Activated CD4-positive, alpha-beta T cell treated with anti-CD3 and anti-CD28 coated beads for 36 hours (primary cell): ENCODE measurements at regions not wholly inside any gene's neighbourhood (a gene's known extent, or its start where the extent isn't known, plus 50 kb on each side); places are given as distances from the start of the nearest gene placed in this dataset.

ENCODE experiments used
- ATAC-seq: fragments of 200-7000 bp; cut with Tn5 transposase; one replicate; pipeline ENCODE4 v1.10.0; 2021; ENCODE audit warnings: mild to moderate bottlenecking, moderate library complexity
- CTCF ChIA-PET: fragments of 350-600 bp; sonication (Branson Sonifier 250); formaldehyde crosslinking; loops from one replicate; lab custom pipeline; 2021; ENCODE audit warnings: antibody characterized with exemption; lab: Charles Lee
- POLR2A ChIA-PET: fragments of 350-600 bp; sonication (Branson Sonifier 250); formaldehyde crosslinking; loops from one replicate; lab custom pipeline; 2021; ENCODE audit warnings: antibody characterized with exemption, inconsistent platforms; lab: Charles Lee
- DNase-seq: peaks from one replicate; pipeline ENCODE4 v3.0.0-alpha.2; 2020
- H3K27ac Mint-ChIP-seq: one replicate; pipeline ENCODE4 v1.8.0; 2021; ENCODE audit warnings: mixed read lengths
- H3K27me3 Mint-ChIP-seq: one replicate; pipeline ENCODE4 v1.8.0; 2021; ENCODE audit warnings: mixed read lengths
- H3K36me3 Mint-ChIP-seq: one replicate; pipeline ENCODE4 v1.8.0; 2021; ENCODE audit warnings: low read depth, mixed read lengths
- H3K4me1 Mint-ChIP-seq: one replicate; pipeline ENCODE4 v1.8.0; 2021; ENCODE audit warnings: mixed read lengths
- H3K4me3 Mint-ChIP-seq: one replicate; pipeline ENCODE4 v1.8.0; 2021; ENCODE audit warnings: mild to moderate bottlenecking, moderate library complexity, mixed read lengths
- H3K9me3 Mint-ChIP-seq: one replicate; pipeline ENCODE4 v1.8.0; 2021; ENCODE audit warnings: low read depth, mixed read lengths
- intact Hi-C, 2 experiments: fragments of 100-400 bp; cut with DNase I in 1 of 2; cut with micrococcal nuclease in 1 of 2; formaldehyde crosslinking; loops; one replicate each; pipeline versions ENCODE4 v1.14.2 to v1.15.1; 2022 to 2024; cut with DNase I, micrococcal nuclease

DNA sequence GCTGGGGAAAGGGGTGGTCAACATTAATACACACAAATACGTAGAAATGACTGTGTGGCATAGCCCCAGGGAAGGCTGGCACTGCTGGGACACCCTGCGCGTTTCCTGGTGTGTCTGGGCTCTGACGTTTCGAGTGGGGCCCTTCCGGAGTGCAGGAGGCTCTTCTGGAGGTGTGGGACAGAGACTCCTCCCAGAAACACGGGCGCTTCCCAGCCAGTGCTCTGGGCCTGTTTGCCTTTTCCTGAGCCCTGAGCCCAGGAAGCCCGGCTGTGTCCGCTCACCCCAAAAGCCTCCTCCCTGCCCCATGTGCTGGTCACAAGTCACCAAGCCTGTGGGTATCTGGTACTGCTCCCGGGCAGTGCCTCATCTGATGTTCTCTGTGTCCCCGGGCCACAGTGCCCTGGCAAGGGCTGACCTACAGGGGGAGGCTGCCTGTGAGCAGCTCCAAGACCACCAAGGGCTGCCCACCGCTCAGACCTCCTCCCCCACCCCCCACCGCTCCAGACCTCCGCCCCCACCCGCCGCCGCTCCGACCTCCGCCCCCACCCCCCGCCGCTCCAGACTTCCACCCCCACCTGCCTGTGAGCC lies 1133.3 kb downstream of the BRD1 start:
- ChIA-PET CTCF (no interaction called here), POLR2A (no interaction called here)
- no peaks in the 10 kb centered on the region for H3K36me3 Mint-ChIP-seq
- ATAC-seq (no peak), DNase-seq (no peak)
- no peaks in the 10 kb centered on the region for H3K9me3 Mint-ChIP-seq
- no peaks in the 10 kb centered on the region for H3K4me1 Mint-ChIP-seq
- no peak overlapping the region for H3K27ac Mint-ChIP-seq
- intact Hi-C loops: no loop called here
- H3K4me3 Mint-ChIP-seq: no peak overlapping the region
- H3K27me3 Mint-ChIP-seq: peaks cover 2% of the 10 kb centered on the region

GRCh38 chr22:48693377-48694135 lies 1134.1 kb downstream of the BRD1 start:
- no peak for DNase-seq
- intact Hi-C loops: no loop called here
- ChIA-PET CTCF (no interaction called here), POLR2A (no interaction called here)
- H3K4me3 Mint-ChIP-seq: no peak overlapping the region
- H3K27ac Mint-ChIP-seq: no peak overlapping the region
- ATAC-seq: no peak
- H3K9me3 Mint-ChIP-seq: no peaks in the 10 kb centered on the region
- H3K36me3 Mint-ChIP-seq: no peaks in the 10 kb centered on the region
- H3K27me3 Mint-ChIP-seq: peaks cover 2% of the 10 kb centered on the region
- no peaks in the 10 kb centered on the region for H3K4me1 Mint-ChIP-seq

DNA sequence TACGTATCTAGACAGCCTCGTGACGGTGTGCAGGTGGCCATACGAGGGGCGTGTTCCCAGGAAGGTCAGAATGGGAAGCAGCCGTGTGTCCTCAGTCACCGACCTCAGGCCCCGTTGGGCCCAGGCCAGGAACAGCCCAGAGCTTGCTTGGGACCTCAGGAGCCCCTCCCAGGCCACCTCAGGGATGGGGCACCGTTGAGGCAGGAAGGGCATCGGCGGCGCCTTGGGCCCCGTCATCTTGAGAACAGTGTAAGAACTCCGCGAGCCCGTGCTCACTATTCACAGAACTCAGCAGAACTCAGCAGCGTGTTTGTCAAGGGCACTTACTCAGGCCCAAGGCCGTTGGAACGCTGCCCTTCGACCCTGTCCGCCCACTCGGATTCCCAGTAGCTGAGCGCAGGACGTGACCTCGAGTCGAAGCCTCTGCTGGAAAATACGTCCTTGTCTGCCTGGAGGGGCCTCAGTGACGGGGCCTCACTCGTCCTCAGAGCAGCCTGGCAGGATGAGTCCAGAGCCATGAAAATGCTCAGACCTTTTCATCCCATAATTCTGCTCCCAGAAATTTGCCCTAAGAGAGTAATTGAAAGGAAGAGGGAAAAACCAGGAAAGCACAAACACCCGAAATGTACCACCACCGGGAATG lies 1134.8 kb downstream of the BRD1 start:
- Mint-ChIP-seq H3K4me3 (no peak overlapping the region), H3K36me3 (no peaks in the 10 kb centered on the region), H3K27ac (no peak overlapping the region), H3K9me3 (no peaks in the 10 kb centered on the region), H3K27me3 (peaks cover 2% of the 10 kb centered on the region), H3K4me1 (no peaks in the 10 kb centered on the region)
- ChIA-PET CTCF (no interaction called here), POLR2A (no interaction called here)
- intact Hi-C loops: no loop called here
- DNase-seq (no peak), ATAC-seq (no peak)

DNA sequence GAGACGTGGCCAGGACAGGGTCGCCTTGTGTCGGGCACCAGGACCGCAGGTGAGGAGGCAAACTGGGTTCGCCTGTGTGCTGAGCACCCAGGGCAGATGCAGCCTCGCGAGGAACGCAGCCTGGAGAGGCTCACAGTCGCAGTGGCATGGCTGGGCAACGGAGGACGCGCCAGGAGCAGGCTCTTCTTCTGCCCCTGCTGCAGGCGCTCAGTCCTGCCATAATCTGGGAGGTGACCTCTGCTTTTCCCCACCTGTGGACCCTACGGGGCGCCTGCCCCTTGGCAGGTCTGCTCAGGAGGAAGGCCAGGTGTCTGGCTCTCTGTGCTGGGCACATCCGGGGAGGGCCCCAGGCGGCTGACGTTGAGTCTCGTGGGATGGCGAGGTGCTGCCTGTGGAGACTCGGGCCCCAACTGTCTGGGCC lies 1136.2 kb downstream of the BRD1 start:
- ATAC-seq (no peak), DNase-seq (no peak)
- H3K9me3 Mint-ChIP-seq: no peaks in the 10 kb centered on the region
- no peaks in the 10 kb centered on the region for H3K4me1 Mint-ChIP-seq
- peaks cover 6% of the 10 kb centered on the region for H3K27me3 Mint-ChIP-seq
- ChIA-PET POLR2A (no interaction called here), CTCF (no interaction called here)
- intact Hi-C loops: no loop called here
- H3K36me3 Mint-ChIP-seq: no peaks in the 10 kb centered on the region
- no peak overlapping the region for H3K4me3 Mint-ChIP-seq
- no peak overlapping the region for H3K27ac Mint-ChIP-seq

GRCh38 chr22:48690583-48691317 lies 1136.9 kb downstream of the BRD1 start:
- Mint-ChIP-seq H3K9me3 (no peaks in the 10 kb centered on the region), H3K36me3 (no peaks in the 10 kb centered on the region), H3K27me3 (peaks cover 6% of the 10 kb centered on the region), H3K27ac (no peak overlapping the region), H3K4me3 (no peak overlapping the region), H3K4me1 (no peaks in the 10 kb centered on the region)
- ChIA-PET CTCF (no interaction called here), POLR2A (no interaction called here)
- no peak for ATAC-seq
- intact Hi-C loops: no loop called here
- no peak for DNase-seq

DNA sequence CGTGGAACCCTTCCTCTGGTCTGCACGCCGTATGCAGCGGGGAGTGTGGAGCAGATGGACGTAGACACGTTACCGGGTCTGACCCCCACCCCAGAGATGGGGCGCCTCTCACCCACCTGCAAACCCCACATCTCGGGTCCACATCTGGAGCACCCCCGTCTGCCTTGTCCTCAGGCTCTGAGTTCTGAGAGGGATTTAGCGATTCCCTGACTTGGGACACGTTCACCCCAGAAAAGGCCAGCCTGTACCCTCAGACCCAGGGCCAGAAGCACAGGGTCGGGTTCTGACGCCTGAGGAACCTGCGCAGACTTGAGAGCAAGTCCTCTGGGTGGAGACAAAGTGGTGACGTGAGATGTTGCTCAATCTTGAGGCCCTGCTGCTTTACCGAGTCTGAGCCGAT lies 1138.5 kb downstream of the BRD1 start:
- POLR2A ChIA-PET: no interaction called here
- H3K27me3 Mint-ChIP-seq: peaks cover 5% of the 10 kb centered on the region
- ATAC-seq (no peak), DNase-seq (no peak)
- intact Hi-C loops: no loop called here
- no peaks in the 10 kb centered on the region for H3K4me1 Mint-ChIP-seq
- CTCF ChIA-PET: no interaction called here
- H3K4me3 Mint-ChIP-seq: no peak overlapping the region
- H3K9me3 Mint-ChIP-seq: no peaks in the 10 kb centered on the region
- H3K36me3 Mint-ChIP-seq: no peaks in the 10 kb centered on the region
- H3K27ac Mint-ChIP-seq: no peak overlapping the region

- intact Hi-C loops: no loop called here
- H3K9me3 Mint-ChIP-seq: no peaks in the 10 kb centered on the region
- H3K4me3 Mint-ChIP-seq: no peak overlapping the region
- DNase-seq (no peak), ATAC-seq (no peak)
- H3K36me3 Mint-ChIP-seq: no peaks in the 10 kb centered on the region
- ChIA-PET CTCF (no interaction called here), POLR2A (no interaction called here)
- peaks cover 5% of the 10 kb centered on the region for H3K27me3 Mint-ChIP-seq
- H3K27ac Mint-ChIP-seq: no peak overlapping the region
- H3K4me1 Mint-ChIP-seq: no peaks in the 10 kb centered on the region
These were observed 1139.3 kb downstream of the BRD1 start for GRCh38 chr22:48688366-48688765.

- no peak overlapping the region for H3K4me3 Mint-ChIP-seq
- peaks cover 5% of the 10 kb centered on the region for H3K27me3 Mint-ChIP-seq
- intact Hi-C loops: no loop called here
- H3K9me3 Mint-ChIP-seq: no peaks in the 10 kb centered on the region
- no peaks in the 10 kb centered on the region for H3K4me1 Mint-ChIP-seq
- DNase-seq: no peak
- ChIA-PET CTCF (no interaction called here), POLR2A (no interaction called here)
- H3K36me3 Mint-ChIP-seq: no peaks in the 10 kb centered on the region
- no peak for ATAC-seq
- no peak overlapping the region for H3K27ac Mint-ChIP-seq
These were observed 1140.1 kb downstream of the BRD1 start for GRCh38 chr22:48687606-48688005.

GRCh38 chr22:48686694-48687302 lies 1140.9 kb downstream of the BRD1 start:
- CTCF ChIA-PET: no interaction called here
- no peak overlapping the region for H3K27ac Mint-ChIP-seq
- H3K27me3 Mint-ChIP-seq: peaks cover 5% of the 10 kb centered on the region
- no peak for ATAC-seq
- H3K4me3 Mint-ChIP-seq: no peak overlapping the region
- H3K9me3 Mint-ChIP-seq: no peaks in the 10 kb centered on the region
- H3K4me1 Mint-ChIP-seq: no peaks in the 10 kb centered on the region
- intact Hi-C loops: no loop called here
- POLR2A ChIA-PET: no interaction called here
- DNase-seq: no peak
- no peaks in the 10 kb centered on the region for H3K36me3 Mint-ChIP-seq

DNA sequence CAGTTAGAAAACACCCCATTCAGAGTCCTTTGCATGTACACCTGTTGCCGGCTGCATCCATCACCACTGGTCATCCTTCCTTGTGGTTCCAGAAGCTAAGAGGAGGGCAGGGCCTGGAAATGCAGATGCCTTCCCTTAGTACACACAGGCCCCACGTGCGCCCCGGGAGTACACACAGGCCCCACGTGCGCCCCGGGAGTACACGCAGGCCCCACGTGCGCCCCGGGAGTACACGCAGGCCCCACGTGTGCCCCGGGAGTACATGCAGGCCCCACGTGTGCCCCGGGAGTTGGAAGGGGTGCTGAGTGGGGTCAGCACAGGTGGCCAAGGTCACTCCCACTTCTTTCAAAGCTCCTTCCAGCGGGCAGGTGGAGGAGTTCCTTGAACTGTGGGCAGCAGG lies 1141.9 kb downstream of the BRD1 start:
- no peaks in the 10 kb centered on the region for H3K36me3 Mint-ChIP-seq
- DNase-seq: no peak
- POLR2A ChIA-PET: no interaction called here
- CTCF ChIA-PET: no interaction called here
- H3K27ac Mint-ChIP-seq: no peak overlapping the region
- no peak for ATAC-seq
- H3K9me3 Mint-ChIP-seq: no peaks in the 10 kb centered on the region
- H3K4me3 Mint-ChIP-seq: no peak overlapping the region
- intact Hi-C loops: no loop called here
- peaks cover 5% of the 10 kb centered on the region for H3K27me3 Mint-ChIP-seq
- no peaks in the 10 kb centered on the region for H3K4me1 Mint-ChIP-seq

GRCh38 chr22:48683640-48684039 lies 1144.0 kb downstream of the BRD1 start:
- H3K4me3 Mint-ChIP-seq: no peak overlapping the region
- H3K36me3 Mint-ChIP-seq: no peaks in the 10 kb centered on the region
- ChIA-PET POLR2A (no interaction called here), CTCF (no interaction called here)
- no peaks in the 10 kb centered on the region for H3K9me3 Mint-ChIP-seq
- DNase-seq: peak; percentile 22
- no peak for ATAC-seq
- no peaks in the 10 kb centered on the region for H3K4me1 Mint-ChIP-seq
- intact Hi-C loops: no loop called here
- H3K27me3 Mint-ChIP-seq: peaks cover 5% of the 10 kb centered on the region
- no peak overlapping the region for H3K27ac Mint-ChIP-seq
